Transverse colon (tissue), 3 donors: ENCODE measurements at regions not wholly inside any gene's neighbourhood (a gene's known extent, or its start where the extent isn't known, plus 50 kb on each side); places are given as distances from the start of the nearest gene placed in this dataset.

ENCODE experiments used
- CTCF ChIP-seq, 5 experiments: fragments of 200-600 bp in 3 of 5; fragments of 450-650 bp in 2 of 5; sonication (generic) in 3 of 5; IDR thresholded peaks; 1 replicate in 2 of 5; 2 replicates in 3 of 5; pipeline ENCODE4 v1.5.1; 2016 to 2017; ENCODE audit warnings: antibody characterized with exemption in 5 of 5, inconsistent platforms in 3 of 5, mild to moderate bottlenecking in 2 of 5, moderate library complexity in 1 of 5
- POLR2A ChIP-seq: fragments of 450-650 bp; IDR thresholded peaks from one replicate; pipeline ENCODE4 v1.6.1; 2016; ENCODE audit warnings: antibody characterized with exemption, mild to moderate bottlenecking, moderate library complexity

DNA sequence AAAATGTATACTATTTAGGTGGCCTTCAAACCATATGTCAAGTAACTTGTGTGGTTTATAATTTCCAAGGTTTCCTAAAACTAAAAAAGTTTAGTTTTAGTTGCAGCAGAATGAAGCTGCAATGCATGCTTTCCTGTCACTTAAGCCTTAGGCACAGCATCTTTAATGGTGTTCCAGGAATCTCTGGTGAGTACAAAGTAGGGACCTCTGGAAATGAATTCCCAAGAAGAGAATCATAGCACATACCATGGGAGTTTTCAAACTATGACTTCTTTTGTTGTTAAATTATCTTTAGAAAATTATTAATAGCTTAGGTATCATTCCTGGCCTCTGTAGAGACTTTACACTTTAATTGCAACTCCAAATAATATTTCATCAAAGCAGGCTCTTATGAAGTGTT lies 1005.9 kb upstream of the PABPC4L start:
- no peak for TF ChIP-seq CTCF (IDR thresholded peaks at IDR 0.05)
- TF ChIP-seq POLR2A = no peak
